SIG-M5 treated with dmso at 0.1 percent for 504 hours (cell line): ENCODE measurements at regions not wholly inside any gene's neighbourhood (a gene's known extent, or its start where the extent isn't known, plus 50 kb on each side); places are given as distances from the start of the nearest gene placed in this dataset.
"Not testable (repeated sequence)": the region's sequence is repeated elsewhere in the genome, so short reads cannot be mapped to it uniquely, and the experiment has no call there.

Experiments used
- DNase-seq: peaks from one replicate; lab custom pipeline; 2025; ENCODE audit not compliant: unreplicated experiment; lab: John Stamatoyannopoulos, UW

- no peak for DNase-seq
Measured at GRCh38 chr7:149635561-149636329, 137.6 kb downstream of the ZNF467 start.

DNA sequence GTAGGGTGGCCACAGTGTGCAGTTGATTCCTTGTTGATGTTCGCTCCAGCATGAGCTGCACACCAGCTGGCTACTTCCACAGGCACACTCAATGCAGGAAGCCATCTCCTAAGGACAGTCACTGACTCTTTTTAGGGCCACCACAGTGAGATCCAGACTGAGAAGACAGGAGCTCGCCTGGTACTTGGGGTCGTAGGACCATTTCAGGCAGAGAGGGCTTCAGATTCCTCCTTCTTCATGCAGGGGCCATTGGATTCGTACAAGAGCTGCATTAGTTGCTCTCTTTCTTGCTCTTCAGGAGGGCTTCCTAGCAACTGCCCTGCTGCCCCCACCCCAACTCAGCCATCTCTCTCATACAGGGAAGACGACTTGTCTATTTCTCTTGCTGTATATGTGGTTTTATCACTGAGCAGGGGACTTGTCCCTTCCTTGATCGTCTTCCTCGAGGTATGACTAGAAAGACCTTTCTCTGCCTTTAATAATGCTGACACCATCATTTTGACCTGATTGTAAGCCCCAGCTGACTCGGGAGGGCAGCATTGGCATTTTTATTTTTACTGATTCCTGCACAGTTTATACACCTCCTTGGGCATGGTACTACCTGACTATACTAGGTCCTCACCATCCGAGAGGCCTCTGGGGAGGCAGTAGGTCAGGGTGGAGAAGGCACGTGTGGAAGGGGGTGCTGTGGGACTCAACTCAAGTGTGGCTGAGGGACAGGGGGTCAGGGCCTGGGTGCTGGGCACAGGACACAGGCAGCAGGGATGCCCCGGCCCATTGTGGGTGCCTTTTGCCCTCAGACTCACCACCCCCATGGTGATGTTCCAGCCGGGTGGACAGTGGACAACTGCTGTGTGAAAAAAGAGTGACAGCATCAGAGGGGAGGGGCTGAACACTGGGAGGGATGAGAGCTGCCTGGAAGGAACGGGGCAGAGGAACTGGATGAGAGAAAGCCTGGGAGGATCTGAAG is 136.7 kb upstream of the ZNF746 start:
- DNase-seq: no peak

DNA sequence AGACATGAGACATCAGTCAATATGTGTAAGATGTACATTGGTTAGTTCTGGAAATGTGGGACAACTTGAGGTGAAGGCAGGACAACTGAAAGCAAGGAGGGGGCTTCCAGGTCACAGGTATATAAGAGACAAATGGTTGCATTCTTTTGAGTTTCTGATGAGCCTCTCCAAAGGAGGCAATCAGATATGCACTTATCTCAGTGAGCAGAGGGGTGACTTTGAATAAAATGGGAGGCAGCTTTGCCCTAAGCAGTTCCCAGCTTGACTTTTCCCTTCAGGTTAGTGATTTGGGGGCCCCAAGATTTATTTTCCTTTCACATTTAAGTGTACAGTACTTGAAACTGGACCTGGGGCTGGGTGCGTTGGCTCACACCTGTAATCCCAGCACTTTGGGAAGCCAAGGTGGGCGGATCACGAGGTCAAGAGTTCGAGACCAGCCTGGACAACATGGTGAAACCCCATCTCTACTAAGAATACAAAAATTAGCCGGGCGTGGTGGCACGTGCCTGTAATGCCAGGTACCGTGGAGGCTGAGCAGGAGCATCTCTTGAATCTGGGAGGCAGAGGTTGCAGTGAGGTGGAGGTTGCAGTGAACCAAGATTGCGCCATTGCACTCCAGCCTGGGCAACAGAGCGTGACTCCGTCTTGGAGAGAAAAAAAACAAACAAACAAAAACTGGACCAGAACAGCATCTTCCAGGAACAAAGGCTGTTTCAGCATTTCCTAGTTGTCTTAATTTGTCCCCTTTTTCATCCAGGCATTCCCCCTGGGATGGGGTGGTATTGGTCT is 130.9 kb upstream of the ZNF746 start:
- DNase-seq: not testable (repeated sequence)

DNA sequence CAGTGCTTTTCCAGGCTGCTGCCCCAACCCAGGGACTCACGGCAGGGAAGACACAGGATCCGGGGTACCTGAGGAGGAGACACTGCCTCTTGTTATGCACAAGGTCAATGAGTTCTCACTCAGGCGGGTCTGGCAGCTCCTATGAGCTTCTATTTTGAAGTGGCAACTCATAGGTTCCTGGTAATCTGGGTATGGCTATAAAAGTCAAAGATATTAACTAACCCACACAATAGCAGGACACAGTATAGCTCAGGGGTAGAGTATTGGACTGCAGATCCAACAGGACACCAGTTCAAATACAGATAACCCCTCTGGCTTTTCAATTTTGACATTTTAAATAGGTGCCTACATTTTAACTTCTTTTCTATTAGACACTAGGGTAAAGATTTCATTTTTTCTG is 130.3 kb upstream of the ZNF746 start:
- DNase-seq: no peak

- DNase-seq: no peak
Measured at GRCh38 chr7:149626972-149627371, 129.4 kb upstream of the ZNF746 start.

- peak; percentile 66 for DNase-seq
Measured at GRCh38 chr7:149625947-149626392, 128.4 kb upstream of the ZNF746 start.

DNA sequence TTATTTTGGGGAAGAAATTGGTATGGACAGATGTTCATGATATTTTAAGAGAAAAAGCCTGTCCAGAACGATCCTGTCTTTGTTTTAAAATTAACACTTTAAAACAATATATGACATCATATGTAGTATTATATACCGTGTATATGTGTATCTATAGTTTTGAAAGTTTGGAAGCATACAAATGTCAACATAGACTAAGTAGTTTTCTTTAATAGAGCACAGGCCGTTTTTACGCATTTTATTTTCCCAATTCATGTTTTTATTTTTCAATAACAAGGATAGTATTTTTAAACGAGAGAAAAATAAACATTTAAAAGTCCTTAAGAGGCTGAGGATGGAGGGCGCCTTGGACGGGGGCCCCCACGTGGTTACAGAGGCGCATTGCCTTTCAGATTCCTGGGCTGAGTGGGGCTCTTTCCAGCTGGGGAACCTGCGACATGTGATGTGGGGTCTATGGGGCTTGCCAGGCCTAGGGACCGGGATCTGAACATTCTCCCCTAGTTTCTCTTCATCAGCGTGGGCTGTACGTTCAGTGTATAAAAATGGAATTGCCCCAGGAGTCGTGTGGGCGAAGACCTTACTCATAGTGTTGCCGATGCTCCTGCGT is 127.8 kb upstream of the ZNF746 start:
- peak; percentile 72 for DNase-seq

GRCh38 chr7:149624419-149625339 is 127.1 kb upstream of the ZNF746 start:
- DNase-seq: peak; percentile 90

GRCh38 chr7:149624006-149624405 is 126.4 kb upstream of the ZNF746 start:
- DNase-seq: no peak

- DNase-seq: not testable (repeated sequence)
Measured at GRCh38 chr7:149623262-149623997, 125.8 kb upstream of the ZNF746 start.

DNA sequence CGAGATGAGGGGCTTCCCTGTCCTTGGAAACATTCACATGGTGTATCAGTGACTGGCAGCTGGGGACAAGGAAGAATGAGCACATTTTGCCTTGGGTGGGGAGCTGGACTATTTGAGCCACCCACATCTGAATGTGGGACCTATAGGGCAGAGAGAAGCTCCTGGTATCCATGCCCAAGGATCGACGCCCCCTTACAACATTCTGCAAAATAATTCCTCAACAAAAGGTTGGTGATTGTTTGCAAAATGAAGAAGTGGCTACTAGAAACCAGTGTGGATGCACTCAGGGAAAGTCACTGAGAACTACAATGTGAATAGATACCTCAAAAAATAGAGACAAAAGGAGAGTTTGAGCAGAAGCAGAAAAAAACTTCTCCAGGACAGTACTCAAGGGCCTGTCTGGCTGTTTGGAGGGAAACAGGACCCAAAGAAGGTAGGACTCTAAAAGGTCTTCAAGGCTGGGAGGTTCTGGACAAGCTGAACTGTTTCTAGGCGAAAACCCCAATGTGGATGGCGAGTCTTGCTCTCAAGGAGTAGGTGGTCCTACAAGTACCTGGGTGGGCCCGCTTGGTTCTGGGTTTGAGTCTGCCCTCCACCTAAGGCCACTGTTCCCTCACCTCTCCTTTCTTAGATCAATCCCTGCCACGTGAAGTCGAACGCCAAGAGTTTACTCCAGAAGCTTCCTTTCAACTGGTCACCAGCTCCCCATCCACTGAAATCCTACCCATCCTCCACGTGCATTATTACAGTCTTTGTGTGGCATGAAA is 125.0 kb upstream of the ZNF746 start:
- no peak for DNase-seq

DNA sequence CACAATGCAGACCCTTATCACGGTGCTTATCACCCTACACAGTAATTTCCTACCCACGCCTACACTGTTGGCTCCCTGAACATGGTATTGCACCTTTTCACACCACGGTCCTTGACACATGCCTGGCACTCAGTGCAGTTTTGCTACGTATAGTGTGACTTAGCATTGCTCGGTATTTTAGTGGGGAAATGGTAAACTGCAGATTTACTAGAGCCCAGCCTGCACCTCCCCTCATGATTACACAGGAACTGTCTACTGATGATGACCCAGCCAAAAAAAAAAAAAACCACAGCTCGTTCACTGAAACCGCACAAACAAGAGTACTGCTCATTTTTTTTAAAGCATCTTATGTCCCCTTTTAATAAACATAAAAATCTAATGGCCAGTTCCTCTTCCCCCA is 124.2 kb upstream of the ZNF746 start:
- DNase-seq: peak; percentile 13

DNA sequence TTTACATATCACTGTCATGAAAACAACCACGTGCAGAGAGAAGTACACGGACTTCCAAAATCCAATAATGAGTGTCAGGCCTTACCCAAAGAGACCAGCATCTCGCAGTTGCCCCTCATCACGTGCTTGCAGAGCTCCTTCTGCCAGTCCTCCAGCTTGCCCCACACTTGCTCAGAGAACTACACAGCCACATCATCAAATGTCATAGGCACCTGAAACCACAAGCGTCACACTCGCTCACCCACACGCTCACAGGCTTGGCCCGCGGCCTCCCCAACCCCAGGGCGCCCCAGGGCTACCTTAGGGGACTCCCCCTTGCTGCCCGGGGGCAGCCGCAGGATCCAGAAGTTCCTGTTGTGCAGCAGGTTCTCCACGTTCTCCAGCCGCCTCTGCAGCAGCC is 123.4 kb upstream of the ZNF746 start:
- DNase-seq: no peak

DNA sequence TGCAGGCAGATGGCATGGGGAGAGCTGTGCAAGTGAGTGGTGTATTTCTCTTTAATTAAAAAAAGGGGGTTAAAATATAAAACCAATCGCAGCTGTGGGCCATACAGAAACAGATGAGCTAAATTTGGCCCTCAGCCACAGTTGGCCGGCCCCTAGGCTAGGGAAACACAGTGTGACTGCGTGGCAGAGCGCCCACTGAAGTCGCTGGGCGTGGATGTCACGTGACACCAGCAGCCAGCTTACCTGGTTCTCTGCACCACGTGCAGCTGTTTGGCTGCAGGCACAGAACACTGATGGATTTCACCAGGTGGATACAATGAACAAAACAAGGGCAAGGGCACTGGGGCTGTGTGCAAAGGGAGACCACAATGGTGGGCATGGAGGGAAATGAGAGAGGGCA is 119.3 kb upstream of the ZNF746 start:
- no peak for DNase-seq

DNA sequence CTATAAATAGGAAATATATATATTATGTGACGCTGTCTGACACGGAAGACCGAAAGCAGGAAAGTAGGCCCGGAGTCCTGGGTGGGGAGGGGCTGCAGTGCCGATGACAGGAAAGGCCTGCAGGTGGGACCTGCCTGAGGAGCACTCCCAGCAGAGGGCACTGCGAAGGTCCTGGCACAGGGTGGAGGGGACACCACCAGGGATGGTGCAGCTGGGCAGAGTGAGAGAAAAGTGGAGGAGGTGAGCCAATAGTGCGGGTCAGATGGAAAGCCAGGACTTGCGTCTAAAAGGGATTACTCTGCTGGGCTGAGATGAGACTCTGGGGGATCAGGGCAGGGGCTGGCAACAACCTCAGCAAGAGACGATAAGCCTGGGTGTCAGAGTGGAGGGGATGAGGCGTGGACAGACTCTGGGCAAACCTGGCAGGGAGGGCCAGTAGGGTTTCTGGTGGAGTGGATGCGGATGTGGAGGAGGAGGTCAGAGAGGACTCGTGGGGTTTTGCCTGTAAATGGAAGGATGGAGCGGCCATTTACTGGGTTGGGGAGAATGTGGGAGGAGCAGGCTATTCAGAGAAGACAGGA is 118.2 kb upstream of the ZNF746 start:
- no peak for DNase-seq

DNA sequence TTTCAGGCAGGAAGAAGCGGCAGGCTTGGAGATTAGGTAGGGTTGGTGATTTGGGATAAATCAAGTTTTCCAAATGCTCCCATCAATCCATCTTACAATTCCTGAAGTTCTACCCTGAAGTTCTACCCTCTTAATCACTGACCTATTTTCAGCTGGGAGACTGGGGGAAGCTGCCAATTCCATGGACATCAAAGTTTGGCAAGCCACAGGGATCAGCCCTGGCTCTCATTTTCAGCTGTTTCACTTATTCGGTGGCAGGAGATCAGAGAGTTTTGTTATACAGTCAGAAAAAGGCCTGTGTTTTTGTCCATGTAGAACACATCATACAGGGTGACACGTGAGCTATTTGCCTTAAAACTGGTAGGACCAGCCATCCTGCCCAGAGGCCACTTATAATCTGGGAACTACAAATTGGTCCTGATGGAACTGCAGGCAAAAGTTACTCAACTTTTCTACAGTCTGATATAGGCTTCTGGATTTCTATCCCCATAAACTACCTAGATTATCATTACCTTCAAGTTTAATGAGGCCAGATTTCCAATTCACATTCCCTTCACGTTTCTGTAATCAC is 112.9 kb upstream of the ZNF746 start:
- DNase-seq: no peak

DNA sequence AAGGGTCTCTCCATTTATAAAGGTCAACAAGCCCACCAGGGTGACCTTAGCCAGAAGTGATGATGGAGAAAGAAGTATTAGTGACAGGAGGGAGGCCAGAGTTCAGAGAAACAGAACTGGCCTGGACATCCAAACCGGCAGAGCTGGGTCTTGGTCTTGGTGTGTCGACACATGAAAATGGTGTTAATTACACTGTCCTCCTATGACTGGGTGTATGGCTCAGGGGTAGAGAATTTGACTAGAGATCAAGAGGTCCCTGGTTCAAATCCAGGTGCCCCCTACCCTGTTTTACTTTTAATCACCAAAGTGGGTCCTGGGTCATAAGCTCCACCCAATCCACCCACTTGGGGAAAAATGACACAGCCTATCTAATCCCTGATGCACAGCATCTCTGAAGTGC is 110.6 kb upstream of the ZNF746 start:
- DNase-seq: no peak

GRCh38 chr7:149607683-149608082 is 110.1 kb upstream of the ZNF746 start:
- DNase-seq: no peak
